ENCODE measurements at regions not wholly inside any gene's neighbourhood (a gene's known extent, or its start where the extent isn't known, plus 50 kb on each side); places are given as distances from the start of the nearest gene placed in this dataset.

- no peak for TF ChIP-seq CTCF (IDR thresholded peaks at IDR 0.05)
- no peak overlapping the region for H3K27ac Mint-ChIP-seq
- no peaks in the 10 kb centered on the region for H3K36me3 Mint-ChIP-seq (ENCODE audit: low read depth)
- no peaks in the 10 kb centered on the region for H3K9me3 Mint-ChIP-seq
- POLR2A ChIA-PET, result no interaction called here
- peaks cover 4% of the 10 kb centered on the region for H3K27me3 Mint-ChIP-seq
- DNase-seq (no peak), ATAC-seq (no peak)
- CTCF ChIA-PET, result no interaction called here
- peaks cover 3% of the 10 kb centered on the region for H3K4me1 Mint-ChIP-seq (ENCODE audit: low read depth)
- H3K4me3 Mint-ChIP-seq, result no peak overlapping the region
- intact Hi-C loops (cut with micrococcal nuclease), result no loop called here
Measured at GRCh38 chr5:53376853-53377252, 103.6 kb upstream of the FST start.

GRCh38 chr5:53378190-53378589 lies 102.2 kb upstream of the FST start:
- ChIA-PET POLR2A (no interaction called here), CTCF (no interaction called here)
- no peak overlapping the region for H3K4me3 Mint-ChIP-seq
- H3K36me3 Mint-ChIP-seq (ENCODE audit: low read depth), result no peaks in the 10 kb centered on the region
- H3K27me3 Mint-ChIP-seq, result peaks cover 4% of the 10 kb centered on the region
- H3K4me1 Mint-ChIP-seq (ENCODE audit: low read depth), result peaks cover 3% of the 10 kb centered on the region
- no peak overlapping the region for H3K27ac Mint-ChIP-seq
- no peaks in the 10 kb centered on the region for H3K9me3 Mint-ChIP-seq
- no peak for ATAC-seq
- no peak for TF ChIP-seq CTCF (IDR thresholded peaks at IDR 0.05)
- intact Hi-C loops (cut with micrococcal nuclease), result no loop called here
- no peak for DNase-seq

- no peak overlapping the region for H3K27ac Mint-ChIP-seq
- POLR2A ChIA-PET, result no interaction called here
- ATAC-seq, result no peak
Measured at GRCh38 chr5:53378590-53379247, 101.7 kb upstream of the FST start.

GRCh38 chr5:53386341-53386740 lies 94.1 kb upstream of the FST start:
- H3K27me3 Mint-ChIP-seq, result peaks cover 6% of the 10 kb centered on the region

More at GRCh38 chr5:53378590-53379247, 101.7 kb upstream of the FST start:
- Mint-ChIP-seq H3K4me3 (no peak overlapping the region), H3K9me3 (no peaks in the 10 kb centered on the region), H3K27me3 (peaks cover 2% of the 10 kb centered on the region), H3K4me1 (ENCODE audit: low read depth) (peaks cover 3% of the 10 kb centered on the region), H3K36me3 (ENCODE audit: low read depth) (no peaks in the 10 kb centered on the region)
- TF ChIP-seq CTCF (IDR thresholded peaks at IDR 0.05), result no peak
- CTCF ChIA-PET, result no interaction called here
- intact Hi-C loops (cut with micrococcal nuclease), result no loop called here
- no peak for DNase-seq

GRCh38 chr5:53389093-53389492 lies 91.3 kb upstream of the FST start:
- Mint-ChIP-seq H3K4me3 (no peak overlapping the region), H3K9me3 (peaks cover 11% of the 10 kb centered on the region), H3K4me1 (ENCODE audit: low read depth) (no peaks in the 10 kb centered on the region), H3K27me3 (peaks cover 6% of the 10 kb centered on the region), H3K36me3 (ENCODE audit: low read depth) (no peaks in the 10 kb centered on the region), H3K27ac (no peak overlapping the region)
- ChIA-PET POLR2A (no interaction called here), CTCF (no interaction called here)
- intact Hi-C loops (cut with micrococcal nuclease), result no loop called here
- TF ChIP-seq CTCF (IDR thresholded peaks at IDR 0.05), result no peak
- DNase-seq (no peak), ATAC-seq (no peak)

More at GRCh38 chr5:53386341-53386740, 94.1 kb upstream of the FST start:
- no peaks in the 10 kb centered on the region for H3K36me3 Mint-ChIP-seq (ENCODE audit: low read depth)
- intact Hi-C loops (cut with micrococcal nuclease), result no loop called here
- ChIA-PET POLR2A (no interaction called here), CTCF (no interaction called here)
- TF ChIP-seq CTCF (IDR thresholded peaks at IDR 0.05), result no peak
- no peak overlapping the region for H3K27ac Mint-ChIP-seq
- DNase-seq, result no peak
- H3K4me1 Mint-ChIP-seq (ENCODE audit: low read depth), result no peaks in the 10 kb centered on the region
- no peak overlapping the region for H3K4me3 Mint-ChIP-seq
- ATAC-seq, result no peak
- H3K9me3 Mint-ChIP-seq, result peaks cover 11% of the 10 kb centered on the region

All from activated CD8-positive, alpha-beta T cell treated with anti-CD3 and anti-CD28 coated beads for 36 hours (primary cell).